Neural progenitor cell (in vitro differentiated cells): ENCODE measurements at regions not wholly inside any gene's neighbourhood (a gene's known extent, or its start where the extent isn't known, plus 50 kb on each side); places are given as distances from the start of the nearest gene placed in this dataset.

ENCODE experiments used
- CTCF ChIP-seq: fragments of 200-600 bp; sonication (generic); IDR thresholded peaks from 2 replicates; pipeline ENCODE4 v1.5.1; 2017; ENCODE audit warnings: antibody characterized with exemption, mild to moderate bottlenecking
- EZH2phosphoT487 ChIP-seq: fragments of 200-600 bp; sonication (generic); IDR thresholded peaks from 2 replicates; pipeline ENCODE4 v1.6.1; 2017; ENCODE audit warnings: antibody characterized with exemption

- TF ChIP-seq CTCF (no peak), EZH2phosphoT487 (no peak)
Observed at GRCh38 chr7:33738260-33738935, 166.9 kb upstream of the BMPER start.
